ENCODE measurements at regions not wholly inside any gene's neighbourhood (a gene's known extent, or its start where the extent isn't known, plus 50 kb on each side); places are given as distances from the start of the nearest gene placed in this dataset.

- no peak overlapping the region for H3K4me3 ChIP-seq (ENCODE audit: low read depth in 1 of 5, low read length in 5 of 5)
- H3K36me3 ChIP-seq (ENCODE audit: control insufficient read depth in 5 of 5, insufficient read depth in 5 of 5, low read length in 5 of 5) = no peaks in the 10 kb centered on the region
- peaks cover 0 to 6% (median 0%) of the 10 kb centered on the region in 5 donors for H3K9me3 ChIP-seq (ENCODE audit: control insufficient read depth in 5 of 5, low read length in 5 of 5)
- H3K27me3 ChIP-seq (ENCODE audit: control insufficient read depth in 5 of 5, insufficient read depth in 4 of 5, low read length in 5 of 5) = no peaks in the 10 kb centered on the region
- H3K27ac ChIP-seq (ENCODE audit: low read depth, low read length) = no peak overlapping the region
- peaks cover 2 to 14% (median 6%) of the 10 kb centered on the region in 5 donors for H3K4me1 ChIP-seq (ENCODE audit: control insufficient read depth in 5 of 5, insufficient read depth in 5 of 5, low read length in 5 of 5)
- no peak overlapping the region for H3K9ac ChIP-seq (ENCODE audit: low read length in 5 of 5)
Observed at GRCh38 chr20:58014628-58015315, 213.7 kb downstream of the ANKRD60 start.

- H3K4me1 ChIP-seq (ENCODE audit: control insufficient read depth in 5 of 5, insufficient read depth in 5 of 5, low read length in 5 of 5) = peaks cover 0 to 8% (median 4%) of the 10 kb centered on the region in 5 donors
- H3K9ac ChIP-seq (ENCODE audit: low read length in 5 of 5) = no peak overlapping the region
- H3K4me3 ChIP-seq (ENCODE audit: low read depth in 1 of 5, low read length in 5 of 5) = no peak overlapping the region
- H3K36me3 ChIP-seq (ENCODE audit: control insufficient read depth in 5 of 5, insufficient read depth in 5 of 5, low read length in 5 of 5) = no peaks in the 10 kb centered on the region
- H3K9me3 ChIP-seq (ENCODE audit: control insufficient read depth in 5 of 5, low read length in 5 of 5) = peaks cover 0 to 6% (median 0%) of the 10 kb centered on the region in 5 donors
- H3K27me3 ChIP-seq (ENCODE audit: control insufficient read depth in 5 of 5, insufficient read depth in 4 of 5, low read length in 5 of 5) = no peaks in the 10 kb centered on the region
- no peak overlapping the region for H3K27ac ChIP-seq (ENCODE audit: low read depth, low read length)
Observed at GRCh38 chr20:58012731-58013510, 215.5 kb downstream of the ANKRD60 start.

DNA sequence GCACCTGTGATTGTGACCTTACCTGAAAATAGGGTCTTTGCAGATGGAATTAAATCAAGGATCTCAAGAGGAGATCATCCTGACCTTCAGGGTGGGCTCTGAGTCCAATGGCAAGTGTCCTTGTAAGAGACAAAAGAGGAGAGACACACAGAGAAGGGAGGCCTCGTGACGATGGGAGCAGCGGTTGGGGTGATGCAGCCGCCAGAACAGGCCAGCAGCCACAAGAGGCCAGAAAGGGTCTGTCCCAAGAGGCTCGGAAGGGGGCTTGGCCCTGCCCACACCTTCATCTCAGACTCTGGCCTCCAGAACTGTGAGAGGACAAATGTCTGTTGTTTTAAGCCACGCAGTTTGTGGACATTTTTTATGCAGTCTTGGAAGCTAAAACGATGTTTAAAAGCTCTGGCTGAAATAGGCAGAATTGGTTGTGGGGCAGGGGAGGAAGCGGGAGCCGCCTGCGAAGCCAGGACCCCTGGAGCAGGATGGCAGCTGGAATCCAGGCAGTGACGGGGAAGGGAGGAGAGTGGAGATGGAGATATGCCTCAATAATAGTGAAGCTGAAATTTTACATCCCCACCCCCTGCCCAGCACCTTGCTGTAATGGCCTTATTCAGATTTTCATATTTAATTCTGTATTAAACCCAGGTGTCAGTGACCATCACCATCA is 216.4 kb downstream of the ANKRD60 start:
- H3K36me3 ChIP-seq (ENCODE audit: control insufficient read depth in 5 of 5, insufficient read depth in 5 of 5, low read length in 5 of 5) = no peaks in the 10 kb centered on the region
- H3K27me3 ChIP-seq (ENCODE audit: control insufficient read depth in 5 of 5, insufficient read depth in 4 of 5, low read length in 5 of 5) = no peaks in the 10 kb centered on the region
- H3K4me3 ChIP-seq (ENCODE audit: low read depth in 1 of 5, low read length in 5 of 5) = no peak overlapping the region
- H3K9ac ChIP-seq (ENCODE audit: low read length in 5 of 5) = no peak overlapping the region
- peaks cover 0 to 6% (median 0%) of the 10 kb centered on the region in 5 donors for H3K9me3 ChIP-seq (ENCODE audit: control insufficient read depth in 5 of 5, low read length in 5 of 5)
- no peak overlapping the region for H3K27ac ChIP-seq (ENCODE audit: low read depth, low read length)
- peaks cover 0 to 8% (median 4%) of the 10 kb centered on the region in 5 donors for H3K4me1 ChIP-seq (ENCODE audit: control insufficient read depth in 5 of 5, insufficient read depth in 5 of 5, low read length in 5 of 5)

DNA sequence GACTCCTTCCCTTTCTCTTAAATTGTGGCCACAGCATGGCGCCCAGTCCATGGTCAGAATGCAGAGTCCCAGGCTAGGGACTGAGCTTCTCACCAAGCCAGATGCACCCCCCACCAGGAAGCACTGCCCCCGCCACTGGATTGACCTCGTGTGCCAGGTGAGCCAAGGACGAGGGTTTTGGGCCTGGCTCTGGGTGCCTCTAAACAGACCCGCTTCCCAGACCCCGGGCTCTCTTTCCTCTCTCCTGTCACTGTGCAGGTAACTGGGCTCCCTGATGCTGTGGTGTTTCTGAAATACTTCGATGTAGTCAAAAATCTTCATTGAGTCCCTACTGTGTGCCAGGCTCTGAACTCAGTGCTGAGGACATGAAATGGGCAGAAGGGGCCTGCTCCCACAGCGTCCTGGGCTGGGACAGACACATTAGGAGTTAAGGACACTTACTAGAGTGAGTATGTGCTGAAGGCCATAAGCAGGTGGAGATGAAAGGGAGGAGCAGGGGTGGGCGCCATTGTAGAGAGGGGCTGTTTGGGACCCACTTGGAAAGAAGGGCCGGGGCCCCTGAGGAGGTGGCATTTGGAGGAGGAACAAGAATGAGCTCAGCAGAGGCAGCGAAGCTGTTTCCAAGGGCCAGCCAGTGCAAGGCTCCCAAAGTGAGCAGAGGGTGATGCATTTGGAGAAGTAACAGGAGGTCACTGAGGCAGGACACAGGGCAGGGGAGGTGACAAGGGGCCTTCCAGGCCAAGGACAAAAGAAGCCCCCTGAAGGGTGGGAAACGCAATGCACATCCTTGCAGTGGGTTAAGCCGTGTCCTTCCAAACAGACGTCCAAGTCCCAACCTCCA is 217.1 kb downstream of the ANKRD60 start:
- H3K27me3 ChIP-seq (ENCODE audit: control insufficient read depth in 5 of 5, insufficient read depth in 4 of 5, low read length in 5 of 5) = no peaks in the 10 kb centered on the region
- H3K36me3 ChIP-seq (ENCODE audit: control insufficient read depth in 5 of 5, insufficient read depth in 5 of 5, low read length in 5 of 5) = no peaks in the 10 kb centered on the region
- H3K27ac ChIP-seq (ENCODE audit: low read depth, low read length) = no peak overlapping the region
- peaks cover 0 to 6% (median 0%) of the 10 kb centered on the region in 5 donors for H3K9me3 ChIP-seq (ENCODE audit: control insufficient read depth in 5 of 5, low read length in 5 of 5)
- H3K4me3 ChIP-seq (ENCODE audit: low read depth in 1 of 5, low read length in 5 of 5) = no peak overlapping the region
- peaks cover 0 to 16% (median 10%) of the 10 kb centered on the region in 5 donors for H3K4me1 ChIP-seq (ENCODE audit: control insufficient read depth in 5 of 5, insufficient read depth in 5 of 5, low read length in 5 of 5)
- H3K9ac ChIP-seq (ENCODE audit: low read length in 5 of 5) = no peak overlapping the region

GRCh38 chr20:58010666-58011065 is 217.8 kb downstream of the ANKRD60 start:
- peaks cover 0 to 19% (median 15%) of the 10 kb centered on the region in 5 donors for H3K4me1 ChIP-seq (ENCODE audit: control insufficient read depth in 5 of 5, insufficient read depth in 5 of 5, low read length in 5 of 5)
- H3K27me3 ChIP-seq (ENCODE audit: control insufficient read depth in 5 of 5, insufficient read depth in 4 of 5, low read length in 5 of 5) = no peaks in the 10 kb centered on the region
- no peaks in the 10 kb centered on the region for H3K36me3 ChIP-seq (ENCODE audit: control insufficient read depth in 5 of 5, insufficient read depth in 5 of 5, low read length in 5 of 5)
- no peak overlapping the region for H3K4me3 ChIP-seq (ENCODE audit: low read depth in 1 of 5, low read length in 5 of 5)
- no peak overlapping the region for H3K27ac ChIP-seq (ENCODE audit: low read depth, low read length)
- H3K9ac ChIP-seq (ENCODE audit: low read length in 5 of 5) = no peak overlapping the region
- peaks cover 0 to 6% (median 0%) of the 10 kb centered on the region in 5 donors for H3K9me3 ChIP-seq (ENCODE audit: control insufficient read depth in 5 of 5, low read length in 5 of 5)

DNA sequence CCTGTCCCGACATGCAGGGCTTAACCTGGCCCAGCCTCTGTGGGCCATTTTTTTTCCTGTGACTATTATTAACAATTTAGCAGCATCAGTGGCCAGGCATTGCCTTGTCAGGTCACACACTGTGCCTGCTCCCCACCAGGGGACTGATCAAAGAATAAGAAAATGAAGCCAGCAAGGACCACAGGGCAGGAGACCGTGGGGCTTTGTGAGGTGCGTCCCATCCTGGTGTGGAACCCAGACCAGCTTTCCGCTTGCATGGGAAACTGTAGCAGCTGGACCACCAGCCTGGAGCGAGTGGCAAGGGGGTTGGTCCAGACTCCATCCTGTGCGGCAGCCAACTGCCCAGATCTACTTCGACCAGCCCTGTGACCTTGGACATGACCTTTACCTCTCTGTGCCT is 218.3 kb downstream of the ANKRD60 start:
- Histone ChIP-seq H3K9ac (ENCODE audit: low read length in 5 of 5) (no peak overlapping the region), H3K27ac (ENCODE audit: low read depth, low read length) (no peak overlapping the region), H3K36me3 (ENCODE audit: control insufficient read depth in 5 of 5, insufficient read depth in 5 of 5, low read length in 5 of 5) (no peaks in the 10 kb centered on the region), H3K27me3 (ENCODE audit: control insufficient read depth in 5 of 5, insufficient read depth in 4 of 5, low read length in 5 of 5) (no peaks in the 10 kb centered on the region), H3K4me1 (ENCODE audit: control insufficient read depth in 5 of 5, insufficient read depth in 5 of 5, low read length in 5 of 5) (peaks cover 0 to 22% (median 15%) of the 10 kb centered on the region in 5 donors), H3K9me3 (ENCODE audit: control insufficient read depth in 5 of 5, low read length in 5 of 5) (peaks cover 0 to 2% (median 0%) of the 10 kb centered on the region in 5 donors), H3K4me3 (ENCODE audit: low read depth in 1 of 5, low read length in 5 of 5) (no peak overlapping the region)

DNA sequence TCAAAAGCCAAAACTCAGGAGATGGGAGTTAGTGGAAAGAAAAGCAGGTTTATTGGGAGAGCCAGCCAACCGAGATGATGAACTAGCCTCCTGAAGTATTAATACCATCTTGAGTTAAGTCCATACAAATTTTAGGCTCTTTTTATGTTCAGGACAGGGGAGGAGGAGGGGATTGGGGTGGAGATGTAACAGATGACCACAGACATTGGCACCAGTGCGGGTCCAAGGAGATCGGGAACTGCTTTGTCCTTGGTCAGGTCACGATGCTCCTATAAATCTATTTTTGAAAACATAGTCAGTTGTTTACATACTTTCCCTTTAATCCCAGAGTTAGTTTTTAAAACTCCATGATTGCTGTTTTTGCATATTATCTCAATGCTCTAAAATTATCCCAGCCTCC is 219.6 kb downstream of the ANKRD60 start:
- no peak overlapping the region for H3K4me3 ChIP-seq (ENCODE audit: low read depth in 1 of 5, low read length in 5 of 5)
- no peaks in the 10 kb centered on the region for H3K36me3 ChIP-seq (ENCODE audit: control insufficient read depth in 5 of 5, insufficient read depth in 5 of 5, low read length in 5 of 5)
- H3K4me1 ChIP-seq (ENCODE audit: control insufficient read depth in 5 of 5, insufficient read depth in 5 of 5, low read length in 5 of 5) = peaks cover 0 to 23% (median 15%) of the 10 kb centered on the region in 5 donors
- no peaks in the 10 kb centered on the region for H3K9me3 ChIP-seq (ENCODE audit: control insufficient read depth in 5 of 5, low read length in 5 of 5)
- H3K27me3 ChIP-seq (ENCODE audit: control insufficient read depth in 5 of 5, insufficient read depth in 4 of 5, low read length in 5 of 5) = no peaks in the 10 kb centered on the region
- no peak overlapping the region for H3K27ac ChIP-seq (ENCODE audit: low read depth, low read length)
- H3K9ac ChIP-seq (ENCODE audit: low read length in 5 of 5) = no peak overlapping the region

DNA sequence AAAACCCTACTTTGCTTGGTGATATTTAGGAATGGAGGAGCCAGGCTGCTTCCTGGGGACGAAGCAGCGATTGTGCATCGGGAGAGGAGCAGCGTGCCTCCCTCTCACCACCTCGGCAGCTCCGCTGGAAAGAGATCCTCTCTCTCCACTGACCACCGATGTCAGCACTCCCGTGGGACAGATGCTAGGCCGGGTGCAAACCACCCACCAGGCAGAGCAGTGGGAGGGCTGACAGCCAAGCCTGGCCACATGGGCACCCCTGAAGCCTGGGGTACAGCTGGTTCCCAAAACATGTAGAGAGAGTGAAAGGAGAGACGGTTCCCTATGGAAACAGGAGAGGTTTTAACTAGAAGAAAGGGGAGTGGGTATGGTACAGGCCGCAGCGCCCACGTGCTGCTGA is 220.0 kb downstream of the ANKRD60 start:
- no peak overlapping the region for H3K9ac ChIP-seq (ENCODE audit: low read length in 5 of 5)
- H3K36me3 ChIP-seq (ENCODE audit: control insufficient read depth in 5 of 5, insufficient read depth in 5 of 5, low read length in 5 of 5) = no peaks in the 10 kb centered on the region
- no peak overlapping the region for H3K27ac ChIP-seq (ENCODE audit: low read depth, low read length)
- no peaks in the 10 kb centered on the region for H3K9me3 ChIP-seq (ENCODE audit: control insufficient read depth in 5 of 5, low read length in 5 of 5)
- no peaks in the 10 kb centered on the region for H3K27me3 ChIP-seq (ENCODE audit: control insufficient read depth in 5 of 5, insufficient read depth in 4 of 5, low read length in 5 of 5)
- peaks cover 0 to 23% (median 15%) of the 10 kb centered on the region in 5 donors for H3K4me1 ChIP-seq (ENCODE audit: control insufficient read depth in 5 of 5, insufficient read depth in 5 of 5, low read length in 5 of 5)
- H3K4me3 ChIP-seq (ENCODE audit: low read depth in 1 of 5, low read length in 5 of 5) = no peak overlapping the region

DNA sequence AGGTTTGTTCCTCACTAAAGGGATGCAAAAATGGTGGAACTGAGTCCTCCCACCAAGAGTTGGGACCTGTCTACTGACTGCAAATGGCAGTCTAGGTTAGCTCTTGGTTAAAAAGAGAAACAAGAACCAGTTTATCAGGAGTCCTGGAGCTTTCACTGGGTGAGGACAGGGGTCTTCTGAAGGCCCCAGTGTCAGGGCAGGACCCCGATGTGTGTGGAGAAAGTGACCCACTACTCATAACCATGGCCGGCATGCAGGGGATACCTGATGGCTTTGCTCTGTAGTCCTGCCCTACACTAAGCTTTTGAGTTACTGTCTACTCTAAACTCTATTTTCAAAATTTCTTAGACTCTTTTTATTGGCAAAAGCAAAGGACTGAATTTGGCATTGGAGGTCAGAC is 220.5 kb downstream of the ANKRD60 start:
- Histone ChIP-seq H3K9me3 (ENCODE audit: control insufficient read depth in 5 of 5, low read length in 5 of 5) (no peaks in the 10 kb centered on the region), H3K27me3 (ENCODE audit: control insufficient read depth in 5 of 5, insufficient read depth in 4 of 5, low read length in 5 of 5) (no peaks in the 10 kb centered on the region), H3K27ac (ENCODE audit: low read depth, low read length) (no peak overlapping the region), H3K9ac (ENCODE audit: low read length in 5 of 5) (no peak overlapping the region), H3K4me3 (ENCODE audit: low read depth in 1 of 5, low read length in 5 of 5) (no peak overlapping the region), H3K4me1 (ENCODE audit: control insufficient read depth in 5 of 5, insufficient read depth in 5 of 5, low read length in 5 of 5) (peaks cover 0 to 23% (median 15%) of the 10 kb centered on the region in 5 donors), H3K36me3 (ENCODE audit: control insufficient read depth in 5 of 5, insufficient read depth in 5 of 5, low read length in 5 of 5) (no peaks in the 10 kb centered on the region)

Data from subcutaneous abdominal adipose tissue (tissue), 5 donors.